ENCODE measurements at regions not wholly inside any gene's neighbourhood (a gene's known extent, or its start where the extent isn't known, plus 50 kb on each side); places are given as distances from the start of the nearest gene placed in this dataset.

DNA sequence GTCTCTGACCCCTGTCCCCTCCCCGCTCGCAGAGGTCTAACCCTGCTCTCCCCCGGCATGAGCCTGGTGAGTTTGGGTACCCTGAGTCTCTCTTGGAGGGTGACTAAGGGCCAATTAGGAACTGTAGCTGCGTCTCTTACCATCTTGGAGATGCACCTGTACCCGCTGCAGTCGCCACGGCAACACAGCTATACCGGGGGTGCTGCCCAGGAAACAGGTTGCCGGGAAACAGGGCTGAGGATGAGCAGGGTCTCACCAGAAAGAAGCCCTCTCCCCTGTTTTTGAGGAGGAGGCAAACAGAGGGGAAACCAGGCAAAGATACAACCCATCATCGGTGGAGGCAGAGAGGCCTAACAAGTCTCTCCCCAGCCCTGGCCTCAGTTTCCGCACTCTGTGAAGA lies 140.2 kb downstream of the TMEM132E start:
- TF ChIP-seq, protein P1, sequence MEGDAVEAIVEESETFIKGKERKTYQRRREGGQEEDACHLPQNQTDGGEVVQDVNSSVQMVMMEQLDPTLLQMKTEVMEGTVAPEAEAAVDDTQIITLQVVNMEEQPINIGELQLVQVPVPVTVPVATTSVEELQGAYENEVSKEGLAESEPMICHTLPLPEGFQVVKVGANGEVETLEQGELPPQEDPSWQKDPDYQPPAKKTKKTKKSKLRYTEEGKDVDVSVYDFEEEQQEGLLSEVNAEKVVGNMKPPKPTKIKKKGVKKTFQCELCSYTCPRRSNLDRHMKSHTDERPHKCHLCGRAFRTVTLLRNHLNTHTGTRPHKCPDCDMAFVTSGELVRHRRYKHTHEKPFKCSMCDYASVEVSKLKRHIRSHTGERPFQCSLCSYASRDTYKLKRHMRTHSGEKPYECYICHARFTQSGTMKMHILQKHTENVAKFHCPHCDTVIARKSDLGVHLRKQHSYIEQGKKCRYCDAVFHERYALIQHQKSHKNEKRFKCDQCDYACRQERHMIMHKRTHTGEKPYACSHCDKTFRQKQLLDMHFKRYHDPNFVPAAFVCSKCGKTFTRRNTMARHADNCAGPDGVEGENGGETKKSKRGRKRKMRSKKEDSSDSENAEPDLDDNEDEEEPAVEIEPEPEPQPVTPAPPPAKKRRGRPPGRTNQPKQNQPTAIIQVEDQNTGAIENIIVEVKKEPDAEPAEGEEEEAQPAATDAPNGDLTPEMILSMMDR (IDR thresholded peaks at IDR 0.05): no peak
- TF ChIP-seq POLR2A (IDR thresholded peaks at IDR 0.05): no peak
